HG03575 (cell line): ENCODE measurements at regions not wholly inside any gene's neighbourhood (a gene's known extent, or its start where the extent isn't known, plus 50 kb on each side); places are given as distances from the start of the nearest gene placed in this dataset.
A peak's percentile ranks its signal among the peaks of the same experiment; 100 is the strongest.

Source experiments
- ATAC-seq: cut with Tn5 transposase; IDR thresholded peaks from one replicate; pipeline ENCODE4 v1.9.1; 2021; ENCODE audit not compliant: unreplicated experiment, insufficient number of reproducible peaks, low FRiP score; ENCODE audit errors: extremely low read depth

- no peak for ATAC-seq
These were observed 1024.5 kb upstream of the ADGRL2 start for GRCh38 chr1:80776266-80776665.

GRCh38 chr1:80769208-80769750 lies 1031.5 kb upstream of the ADGRL2 start:
- ATAC-seq, result no peak

GRCh38 chr1:80767711-80768110 lies 1033.0 kb upstream of the ADGRL2 start:
- no peak for ATAC-seq

- ATAC-seq, result no peak
These were observed 1041.4 kb upstream of the ADGRL2 start for GRCh38 chr1:80759354-80759753.

GRCh38 chr1:80755944-80756343 lies 1044.8 kb upstream of the ADGRL2 start:
- no peak for ATAC-seq

GRCh38 chr1:80751204-80751603 lies 1049.5 kb upstream of the ADGRL2 start:
- no peak for ATAC-seq

DNA sequence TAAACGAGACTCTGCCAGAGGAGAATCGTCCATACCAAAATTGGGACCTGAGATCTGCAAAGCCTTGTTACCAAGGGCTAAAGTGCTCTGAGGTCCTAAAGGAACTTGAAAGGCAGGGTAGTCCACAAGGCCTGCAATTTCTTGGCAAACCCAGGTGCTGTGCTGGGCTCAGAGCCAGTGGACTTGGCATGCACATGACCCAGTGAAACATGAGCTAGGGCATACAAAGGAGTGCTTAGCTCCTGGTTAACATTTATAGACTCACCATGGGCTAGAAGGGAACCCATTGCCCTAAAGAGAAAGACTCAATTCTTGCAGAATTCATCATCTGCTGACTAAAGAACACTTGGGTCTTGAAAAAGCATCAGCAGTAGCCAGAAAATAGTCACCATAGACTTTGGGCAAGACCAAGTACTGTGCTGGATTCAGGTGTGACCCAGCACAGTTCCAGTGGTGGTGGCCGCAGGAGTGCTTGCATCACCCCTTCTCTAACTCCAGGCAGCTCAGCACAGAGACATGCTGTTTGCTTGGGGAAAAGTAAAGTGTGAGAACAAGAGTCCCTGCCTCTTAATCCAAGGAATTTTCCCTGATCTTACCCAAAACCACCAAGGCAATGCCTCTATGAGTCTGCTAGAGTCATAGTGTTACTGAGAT lies 1069.4 kb upstream of the ADGRL2 start:
- ATAC-seq, result no peak

DNA sequence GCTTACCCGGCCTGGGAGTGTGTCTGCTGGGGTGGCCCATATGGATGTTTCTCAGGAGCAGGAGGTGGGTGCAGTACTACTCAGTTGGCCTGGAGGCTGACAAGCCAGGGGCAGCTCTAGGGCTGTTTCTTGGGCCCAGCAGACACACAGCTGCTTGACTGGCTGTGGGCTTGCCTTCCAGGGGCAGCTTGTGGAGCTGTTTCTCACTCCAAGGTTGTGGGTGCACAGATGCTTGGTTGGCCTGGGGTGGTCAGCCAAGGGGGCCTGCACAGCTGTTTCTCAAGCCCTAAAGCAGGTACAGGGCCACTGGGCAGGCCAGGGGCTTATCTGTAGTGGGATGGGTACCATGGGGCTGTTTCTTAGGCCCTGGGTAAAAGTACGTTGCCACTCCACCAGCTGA lies 1078.1 kb upstream of the ADGRL2 start:
- no peak for ATAC-seq

- ATAC-seq, result no peak
These were observed 1094.2 kb upstream of the ADGRL2 start for GRCh38 chr1:80706526-80706925.

- no peak for ATAC-seq
These were observed 1122.3 kb upstream of the ADGRL2 start for GRCh38 chr1:80678438-80678837.

DNA sequence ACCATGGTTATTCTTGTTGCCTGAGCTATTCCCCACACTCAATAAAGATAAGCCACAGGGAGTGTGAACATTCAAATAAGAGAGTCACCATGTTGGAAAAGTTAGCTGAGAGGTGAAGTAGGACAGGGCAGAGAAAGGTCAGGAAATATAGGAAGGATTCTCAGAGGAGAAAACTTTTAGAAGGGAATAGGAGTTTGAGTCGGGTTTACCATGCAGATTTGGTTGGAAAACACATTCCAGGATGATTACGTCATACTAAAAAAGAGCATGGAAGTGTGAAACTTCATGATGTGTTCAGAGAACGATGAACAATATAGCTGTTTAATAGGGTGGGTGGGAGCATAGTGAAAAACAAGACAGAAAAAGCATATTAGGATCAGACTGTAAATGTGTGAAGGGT lies 1125.3 kb upstream of the ADGRL2 start:
- ATAC-seq, result no peak

GRCh38 chr1:80673935-80674597 lies 1126.7 kb upstream of the ADGRL2 start:
- ATAC-seq, result no peak

DNA sequence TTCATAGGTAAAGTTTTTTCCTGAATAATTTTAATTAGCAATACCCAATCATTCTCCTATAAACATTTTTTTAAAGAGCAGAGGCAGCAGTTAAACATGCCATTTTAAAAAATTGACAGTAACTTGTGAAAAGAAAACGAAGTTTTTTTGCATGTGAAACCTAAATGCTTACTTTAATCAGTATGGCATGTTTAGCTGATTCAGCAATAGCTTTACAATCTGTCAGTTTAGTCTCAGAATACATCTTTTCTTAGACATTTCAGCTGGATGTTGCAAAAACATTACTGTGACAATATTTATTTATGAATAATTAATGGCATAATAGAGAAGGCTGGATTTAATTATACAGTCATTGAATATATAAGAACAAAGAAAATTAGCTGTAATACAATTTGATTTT lies 1132.4 kb upstream of the ADGRL2 start:
- ATAC-seq, result no peak

- ATAC-seq, result no peak
These were observed 1134.7 kb upstream of the ADGRL2 start for GRCh38 chr1:80666073-80666472.

DNA sequence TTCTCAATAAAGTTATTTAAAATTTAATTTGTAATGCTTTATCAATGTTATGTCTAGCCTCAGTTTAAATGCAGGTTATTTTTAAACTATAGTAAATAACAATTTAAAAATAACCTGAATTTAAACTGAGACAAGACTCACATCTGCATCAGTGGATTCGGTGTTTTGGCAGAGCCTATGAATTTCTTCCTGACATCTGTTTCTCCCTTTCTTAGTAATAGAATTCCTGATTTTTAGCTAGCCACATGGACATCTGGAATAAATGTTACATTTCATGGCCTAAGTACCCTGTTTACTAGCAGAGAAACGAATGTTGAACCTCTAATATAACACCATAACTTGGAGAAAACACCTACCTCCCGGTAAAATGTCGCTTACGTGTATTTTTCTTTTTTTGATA lies 1141.6 kb upstream of the ADGRL2 start:
- no peak for ATAC-seq

DNA sequence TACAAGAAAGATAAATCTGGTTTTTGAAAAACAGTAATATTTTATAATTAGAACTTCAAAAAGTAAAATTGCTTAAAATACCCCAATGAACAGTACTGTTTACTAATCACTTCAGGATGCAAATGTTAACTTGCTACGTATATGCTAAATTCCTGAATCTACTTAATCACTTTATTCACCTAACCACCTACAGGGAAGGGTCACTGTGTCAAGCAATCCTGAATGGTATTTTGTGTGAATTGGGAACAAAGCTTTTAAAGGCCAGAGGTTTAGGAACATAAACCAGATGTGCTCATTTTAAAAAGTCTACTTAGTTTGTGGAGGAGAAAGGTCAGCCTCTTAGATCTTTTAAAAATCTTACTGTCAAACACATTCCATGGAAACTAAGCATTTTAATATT lies 1143.0 kb upstream of the ADGRL2 start:
- no peak for ATAC-seq

DNA sequence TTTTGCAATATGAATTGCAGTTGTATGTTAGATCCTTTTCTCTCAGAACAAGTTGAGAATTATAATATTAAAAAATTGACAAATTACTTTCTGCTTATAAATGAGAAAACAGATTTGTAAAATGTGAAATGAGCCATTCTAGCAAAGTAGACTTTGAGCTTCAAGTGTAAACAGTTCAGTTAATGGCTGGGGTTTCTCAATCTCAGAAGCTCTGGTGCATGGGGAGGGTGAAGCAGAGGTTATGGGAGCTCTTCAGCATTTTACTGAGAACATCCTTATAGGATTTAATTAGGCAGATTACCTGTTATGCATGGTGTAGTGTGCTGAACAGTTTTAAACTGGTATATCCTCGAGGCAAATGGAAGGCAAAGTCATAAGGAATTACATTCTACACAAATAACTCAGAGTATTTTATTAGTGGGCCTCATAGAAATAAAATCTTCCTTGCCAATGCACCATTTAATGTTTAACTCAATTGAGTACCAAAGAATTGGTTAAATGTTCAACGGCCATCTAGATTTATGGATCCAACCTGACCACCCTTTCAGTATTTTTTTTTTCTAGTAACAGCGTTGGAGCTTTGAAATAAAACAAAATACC lies 1143.6 kb upstream of the ADGRL2 start:
- ATAC-seq, result no peak

GRCh38 chr1:80656641-80657040 lies 1144.1 kb upstream of the ADGRL2 start:
- no peak for ATAC-seq

DNA sequence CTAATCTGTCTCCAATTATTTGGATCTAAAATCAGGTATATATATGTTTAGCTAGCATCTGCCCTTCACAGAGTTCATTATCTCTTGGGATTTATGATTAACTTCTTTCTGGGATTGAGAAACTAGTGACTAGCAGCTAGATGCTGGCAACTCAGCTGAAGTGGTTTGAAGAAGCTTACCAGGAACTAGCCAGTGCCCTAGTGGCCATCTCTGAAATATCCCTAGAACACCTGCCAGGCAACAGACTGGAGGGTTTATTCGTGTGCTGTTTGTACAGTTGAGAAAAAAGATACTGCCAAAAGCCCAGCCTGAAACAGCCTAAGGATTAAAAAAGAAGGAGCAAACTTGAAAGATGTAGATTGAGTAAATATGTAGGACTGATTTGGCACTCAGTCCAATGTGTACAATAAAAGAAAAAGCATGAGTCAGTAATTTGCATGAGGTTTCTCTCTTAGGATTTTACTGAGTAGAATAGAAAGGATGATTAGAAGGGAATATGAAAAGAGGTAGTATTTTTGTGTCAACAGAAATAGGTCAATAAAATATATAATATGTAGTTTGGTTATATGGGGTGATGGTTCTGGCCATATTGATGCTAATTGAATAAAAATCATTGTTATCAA lies 1144.6 kb upstream of the ADGRL2 start:
- peak; percentile 43 for ATAC-seq

GRCh38 chr1:80646053-80646452 lies 1154.7 kb upstream of the ADGRL2 start:
- no peak for ATAC-seq
